Skeletal muscle tissue (tissue), 3 donors: ENCODE measurements at regions not wholly inside any gene's neighbourhood (a gene's known extent, or its start where the extent isn't known, plus 50 kb on each side); places are given as distances from the start of the nearest gene placed in this dataset.

Source experiments
- H3K27ac ChIP-seq: one replicate; pipeline ENCODE4 v1.7.0; 2013; ENCODE audit warnings: mild to moderate bottlenecking, low read depth, low read length, inconsistent platforms
- H3K27me3 ChIP-seq, 3 donors: one replicate each; pipeline ENCODE4 v1.7.0; 2013; ENCODE audit warnings: low read length in 3 of 3; ENCODE audit not compliant: control insufficient read depth in 3 of 3, insufficient read depth in 3 of 3
- H3K36me3 ChIP-seq, 3 donors: one replicate each; pipeline ENCODE4 v1.7.0; 2013; ENCODE audit warnings: low read length in 3 of 3; ENCODE audit not compliant: control insufficient read depth in 3 of 3, insufficient read depth in 3 of 3
- H3K4me1 ChIP-seq, 3 donors: one replicate each; pipeline ENCODE4 v1.7.0; 2013; ENCODE audit warnings: low read length in 3 of 3, mild to moderate bottlenecking in 3 of 3; ENCODE audit not compliant: control insufficient read depth in 3 of 3, insufficient read depth in 3 of 3
- H3K4me3 ChIP-seq, 3 donors: one replicate each; pipeline ENCODE4 v1.7.0; 2013; ENCODE audit warnings: low read length in 3 of 3
- H3K9ac ChIP-seq, 3 donors: one replicate each; pipeline ENCODE4 v1.7.0; 2013; ENCODE audit warnings: low read length in 3 of 3, mild to moderate bottlenecking in 3 of 3, moderate library complexity in 2 of 3, low read depth in 1 of 3
- H3K9me3 ChIP-seq, 3 donors: one replicate each; pipeline ENCODE4 v1.7.0; 2013; ENCODE audit warnings: low read length in 3 of 3; ENCODE audit not compliant: control insufficient read depth in 3 of 3
- donor health status: Osteomylitis.

DNA sequence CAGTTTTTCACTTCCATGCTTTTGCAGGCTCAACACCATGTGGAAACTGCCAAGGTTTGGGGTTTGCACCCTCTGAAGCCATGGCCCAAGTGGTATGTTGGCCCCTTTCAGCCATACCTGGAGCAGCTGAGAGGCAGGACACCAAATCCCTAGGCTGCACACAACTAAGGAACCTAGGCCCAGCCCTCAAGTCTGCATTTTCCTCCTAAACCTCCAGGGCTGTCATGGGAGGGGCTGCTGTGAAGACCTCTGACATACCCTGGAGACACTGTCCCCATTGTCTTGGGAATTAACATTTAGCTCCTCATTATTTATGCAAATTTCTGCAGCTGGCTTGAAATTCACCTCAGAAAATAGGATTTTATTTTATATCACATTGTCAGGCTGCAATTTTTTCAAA lies 856.1 kb downstream of the TECRL start:
- Histone ChIP-seq H3K27me3 (no peaks in the 10 kb centered on the region), H3K27ac (no peak overlapping the region), H3K4me3 (no peak overlapping the region), H3K9ac (no peak overlapping the region), H3K4me1 (no peaks in the 10 kb centered on the region), H3K36me3 (no peaks in the 10 kb centered on the region), H3K9me3 (no peaks in the 10 kb centered on the region)

DNA sequence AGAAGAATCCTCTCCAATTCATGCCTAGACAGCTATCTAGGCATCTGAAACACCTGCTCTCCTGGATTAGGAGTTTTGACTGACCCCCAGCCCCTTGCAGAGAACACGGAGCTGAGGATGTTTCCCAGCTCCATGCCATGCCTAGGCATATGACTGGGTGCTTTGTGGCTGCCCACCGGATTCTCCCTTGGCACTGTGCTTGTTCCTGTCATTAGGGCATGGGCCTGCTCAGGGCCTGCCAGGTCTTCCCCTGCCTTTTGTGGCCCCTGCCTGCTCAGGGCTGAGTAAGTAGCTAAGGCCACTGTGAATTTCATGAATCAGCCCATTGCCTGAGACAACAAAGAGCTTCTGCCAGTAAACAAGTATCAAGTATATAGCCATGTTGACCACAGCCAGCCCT lies 867.4 kb downstream of the TECRL start:
- no peaks in the 10 kb centered on the region for H3K4me1 ChIP-seq

DNA sequence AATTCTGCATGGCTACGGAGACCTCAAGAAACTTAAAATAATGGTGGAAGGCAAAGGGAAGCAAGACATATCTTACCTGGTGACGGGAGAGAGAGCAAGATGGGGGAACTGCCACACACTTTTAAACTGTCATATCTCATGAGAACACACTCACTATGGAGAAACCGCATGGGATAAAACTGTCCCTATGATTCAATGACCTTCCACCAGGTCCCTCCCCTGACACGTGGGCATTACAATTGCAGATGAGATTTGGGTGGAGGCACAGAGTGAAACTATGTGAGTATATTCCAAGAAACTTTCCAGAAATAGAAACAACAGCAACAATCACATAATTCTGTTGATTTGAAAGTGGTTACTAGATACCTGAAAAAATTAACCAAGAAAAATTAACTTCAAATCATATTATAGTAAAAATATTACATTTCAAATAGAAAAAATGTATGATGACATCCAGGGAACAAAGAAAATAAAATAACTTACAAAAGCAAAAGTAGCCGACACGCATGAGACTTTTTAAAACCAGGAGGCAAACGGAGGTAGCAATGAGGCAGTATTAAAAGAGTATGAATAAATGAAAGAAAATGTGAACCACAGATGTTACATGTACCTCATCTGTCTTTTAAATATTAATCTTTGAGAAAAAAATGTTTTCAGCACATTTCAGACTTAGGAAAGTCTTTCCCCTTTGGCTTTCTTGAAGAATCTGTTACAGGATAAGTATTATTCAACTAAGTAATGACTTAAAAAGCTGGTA lies 879.5 kb downstream of the TECRL start:
- Histone ChIP-seq H3K27me3 (no peaks in the 10 kb centered on the region), H3K4me1 (no peaks in the 10 kb centered on the region), H3K9me3 (no peaks in the 10 kb centered on the region), H3K4me3 (no peak overlapping the region), H3K36me3 (no peaks in the 10 kb centered on the region), H3K27ac (no peak overlapping the region), H3K9ac (no peak overlapping the region)

More for the DNA sequence above, 867.4 kb downstream of the TECRL start:
- H3K27me3 ChIP-seq: no peaks in the 10 kb centered on the region
- no peaks in the 10 kb centered on the region for H3K36me3 ChIP-seq
- H3K4me3 ChIP-seq: no peak overlapping the region
- no peak overlapping the region for H3K27ac ChIP-seq
- peaks cover 4 to 7% (median 6%) of the 10 kb centered on the region in 3 donors for H3K9me3 ChIP-seq
- H3K9ac ChIP-seq: no peak overlapping the region

DNA sequence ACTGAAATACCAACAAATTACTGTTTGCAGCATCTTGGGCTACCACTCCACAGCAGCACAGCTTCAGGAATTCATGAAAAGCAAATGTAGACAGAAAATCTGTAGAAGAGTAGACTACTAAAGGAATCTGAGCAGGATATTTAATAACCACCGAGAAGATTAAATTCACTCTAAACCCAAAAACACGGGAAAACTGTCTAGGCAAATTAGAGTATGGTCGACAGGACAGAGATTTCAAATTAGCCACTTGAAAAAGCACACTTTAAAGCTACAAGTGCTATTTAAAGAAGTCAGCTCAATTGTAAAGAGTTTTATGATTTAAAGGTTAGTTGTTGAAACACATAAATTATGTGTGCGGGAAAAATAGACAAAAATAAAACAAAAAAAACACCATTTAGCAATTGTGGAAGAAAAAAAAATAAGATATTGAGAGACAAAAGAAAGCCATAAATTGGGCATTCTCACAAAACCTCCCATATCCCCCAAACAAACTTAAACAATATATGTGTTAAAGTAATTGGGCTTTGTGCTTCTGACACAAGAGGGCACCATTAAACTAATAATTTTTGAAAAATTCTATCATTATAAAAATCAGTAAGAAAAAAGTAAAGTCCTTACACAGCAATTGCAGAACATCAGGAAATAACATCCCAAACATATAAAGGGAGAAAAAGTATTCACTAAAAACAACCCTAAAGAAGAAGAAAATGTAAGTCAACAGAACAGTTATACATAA lies 880.8 kb downstream of the TECRL start:
- Histone ChIP-seq H3K4me3 (no peak overlapping the region), H3K27me3 (no peaks in the 10 kb centered on the region), H3K4me1 (no peaks in the 10 kb centered on the region), H3K27ac (no peak overlapping the region), H3K36me3 (no peaks in the 10 kb centered on the region), H3K9ac (no peak overlapping the region), H3K9me3 (no peaks in the 10 kb centered on the region)

DNA sequence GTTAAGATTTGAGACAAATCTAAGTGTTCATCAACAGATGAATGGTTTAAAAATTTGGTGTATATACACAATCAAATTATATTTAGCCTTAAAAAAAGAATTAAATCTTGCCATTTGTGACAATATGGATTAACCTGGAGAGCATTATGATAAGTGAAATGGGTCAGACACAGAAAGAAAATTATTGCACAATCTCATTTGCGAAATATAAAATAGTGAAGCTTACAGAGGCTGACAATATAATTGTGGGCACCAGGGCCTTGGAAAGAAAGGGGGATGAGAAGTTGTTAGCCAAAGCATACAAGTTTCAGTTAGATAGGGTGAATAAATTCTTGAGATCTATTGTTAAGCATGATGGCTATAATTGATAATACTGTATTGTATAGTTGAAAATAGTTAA lies 883.0 kb downstream of the TECRL start:
- no peaks in the 10 kb centered on the region for H3K27me3 ChIP-seq
- no peaks in the 10 kb centered on the region for H3K36me3 ChIP-seq
- no peaks in the 10 kb centered on the region for H3K4me1 ChIP-seq
- no peak overlapping the region for H3K4me3 ChIP-seq
- peaks cover 0 to 2% (median 1%) of the 10 kb centered on the region in 3 donors for H3K9me3 ChIP-seq
- H3K27ac ChIP-seq: no peak overlapping the region
- no peak overlapping the region for H3K9ac ChIP-seq

DNA sequence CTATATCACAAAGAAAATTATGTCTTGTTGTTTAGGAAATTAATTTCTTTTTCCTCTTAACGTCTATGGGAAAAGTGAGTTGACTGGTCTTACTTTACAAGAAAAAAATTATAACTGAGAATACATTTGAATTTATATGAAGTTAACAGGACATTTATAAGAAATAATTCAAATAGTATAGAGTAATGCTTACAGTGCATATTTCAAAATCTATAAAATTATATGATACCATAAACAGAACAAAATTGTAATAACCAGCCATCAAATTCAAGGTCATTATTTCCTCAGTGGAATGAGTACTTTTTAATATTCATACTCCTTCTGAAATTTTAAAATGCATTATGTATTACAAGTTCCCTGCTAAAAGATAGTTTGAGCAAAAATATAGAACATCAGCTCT lies 884.5 kb downstream of the TECRL start:
- Histone ChIP-seq H3K9me3 (peaks cover 0 to 4% (median 2%) of the 10 kb centered on the region in 3 donors), H3K4me1 (no peaks in the 10 kb centered on the region), H3K36me3 (no peaks in the 10 kb centered on the region), H3K27me3 (no peaks in the 10 kb centered on the region), H3K9ac (no peak overlapping the region), H3K27ac (no peak overlapping the region), H3K4me3 (no peak overlapping the region)

DNA sequence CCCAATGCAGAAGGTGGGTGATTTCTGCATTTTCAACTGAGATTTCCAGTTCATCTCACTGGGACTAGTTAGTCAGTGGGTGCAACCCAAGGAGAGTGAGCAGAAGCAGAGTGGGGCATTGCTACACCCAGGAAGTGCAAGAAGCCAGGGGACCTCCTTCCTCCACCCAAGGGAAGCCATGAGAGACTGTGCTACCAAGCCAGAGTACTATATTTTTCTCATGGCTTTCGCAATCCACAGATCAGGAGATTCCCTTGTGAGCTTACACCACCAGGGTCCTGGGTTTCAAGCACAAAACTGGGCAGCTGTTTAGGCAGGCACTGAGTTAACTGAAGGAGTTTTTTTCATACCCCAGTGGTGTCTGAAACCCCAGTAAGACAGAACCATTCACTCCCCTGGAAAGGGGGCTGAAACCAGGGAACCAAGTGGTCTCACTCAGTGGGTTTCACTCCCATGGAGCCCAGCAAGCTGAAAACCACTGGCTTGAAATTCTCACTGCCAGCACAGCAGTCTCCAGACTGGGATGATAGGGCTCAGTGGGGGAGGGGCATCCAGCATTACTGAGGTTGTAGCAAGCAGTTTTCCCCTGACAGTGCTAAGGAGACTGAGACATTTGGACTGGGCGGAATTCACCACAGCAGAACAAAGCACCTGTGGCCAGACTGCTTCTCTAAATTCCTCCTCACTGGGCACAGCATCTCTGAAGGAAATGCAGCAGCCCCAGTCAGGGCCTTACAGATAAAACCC lies 903.4 kb downstream of the TECRL start:
- H3K36me3 ChIP-seq: no peaks in the 10 kb centered on the region

DNA sequence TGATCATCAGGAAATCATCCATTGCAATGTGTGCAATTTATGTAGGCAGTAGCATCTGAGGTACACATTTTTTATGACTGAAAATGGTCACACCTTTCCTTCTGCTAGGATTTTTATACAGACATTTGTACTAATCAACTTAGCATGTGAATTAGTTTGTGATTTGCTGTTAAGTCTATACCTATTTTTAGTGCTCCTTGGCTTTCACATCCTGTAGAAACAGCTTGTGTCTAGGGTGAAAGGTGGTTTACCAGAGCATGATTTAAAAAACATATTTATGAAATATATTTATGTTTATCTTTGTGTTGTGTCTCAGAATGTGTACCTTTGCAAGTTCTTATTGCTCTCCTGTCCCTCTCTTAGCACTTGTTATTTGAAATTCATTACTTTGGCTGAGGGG lies 916.0 kb downstream of the TECRL start:
- H3K4me3 ChIP-seq: no peak overlapping the region
- no peaks in the 10 kb centered on the region for H3K9me3 ChIP-seq
- H3K27ac ChIP-seq: no peak overlapping the region
- H3K36me3 ChIP-seq: no peaks in the 10 kb centered on the region
- no peaks in the 10 kb centered on the region for H3K27me3 ChIP-seq
- H3K9ac ChIP-seq: no peak overlapping the region
- no peaks in the 10 kb centered on the region for H3K4me1 ChIP-seq

More for the DNA sequence above, 903.4 kb downstream of the TECRL start:
- Histone ChIP-seq H3K9me3 (no peaks in the 10 kb centered on the region), H3K4me1 (no peaks in the 10 kb centered on the region), H3K9ac (no peak overlapping the region), H3K27me3 (no peaks in the 10 kb centered on the region), H3K27ac (no peak overlapping the region), H3K4me3 (no peak overlapping the region)

DNA sequence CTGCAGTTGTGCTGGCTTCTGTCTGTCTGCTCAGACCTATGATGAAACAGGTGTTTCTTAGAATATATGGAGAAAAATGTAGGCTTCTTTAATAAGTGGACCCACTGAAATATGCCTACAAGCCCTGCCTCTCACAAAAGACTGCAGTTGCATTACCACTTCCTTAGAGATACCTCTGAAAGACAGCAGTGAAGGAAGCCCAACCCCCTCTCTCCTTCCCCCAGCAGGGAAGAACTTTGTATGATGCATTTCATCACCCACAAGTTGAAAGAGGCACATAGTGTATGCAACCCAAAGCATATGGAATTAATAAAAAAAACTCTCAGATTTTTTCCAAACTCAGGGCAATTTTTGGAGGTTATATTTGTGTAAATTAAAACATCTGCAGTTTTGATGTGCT lies 916.7 kb downstream of the TECRL start:
- Histone ChIP-seq H3K36me3 (no peaks in the 10 kb centered on the region), H3K4me3 (no peak overlapping the region), H3K27me3 (no peaks in the 10 kb centered on the region), H3K27ac (no peak overlapping the region), H3K4me1 (no peaks in the 10 kb centered on the region), H3K9ac (no peak overlapping the region), H3K9me3 (no peaks in the 10 kb centered on the region)

DNA sequence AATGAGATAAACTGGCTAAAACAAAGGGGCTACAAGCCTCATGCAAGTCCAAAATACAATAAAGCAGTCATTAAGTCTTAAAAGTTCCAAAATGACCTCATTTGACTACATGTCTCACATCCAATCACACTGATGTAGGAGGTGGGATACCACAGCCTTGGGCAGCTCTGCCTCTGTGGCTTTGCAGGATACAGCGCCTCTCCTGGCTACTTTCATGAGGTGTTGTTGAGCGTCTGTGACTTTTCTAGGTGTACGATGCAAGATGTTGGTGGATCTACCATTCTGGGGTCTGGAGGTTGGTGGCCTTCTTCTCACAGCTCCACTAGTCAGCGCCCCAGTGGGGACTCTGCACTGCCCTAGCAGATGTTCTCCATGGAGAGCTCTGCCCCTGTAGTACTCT lies 944.9 kb downstream of the TECRL start:
- Histone ChIP-seq H3K9ac (no peak overlapping the region), H3K9me3 (no peaks in the 10 kb centered on the region), H3K4me1 (no peaks in the 10 kb centered on the region), H3K36me3 (no peaks in the 10 kb centered on the region), H3K4me3 (no peak overlapping the region), H3K27ac (no peak overlapping the region), H3K27me3 (no peaks in the 10 kb centered on the region)
